GM18508 (cell line): ENCODE measurements at regions not wholly inside any gene's neighbourhood (a gene's known extent, or its start where the extent isn't known, plus 50 kb on each side); places are given as distances from the start of the nearest gene placed in this dataset.
"Not testable (repeated sequence)": the region's sequence is repeated elsewhere in the genome, so short reads cannot be mapped to it uniquely, and the experiment has no call there.

Source experiments
- ATAC-seq: cut with Tn5 transposase; IDR thresholded peaks from one replicate; pipeline ENCODE4 v1.9.1; 2021; ENCODE audit warnings: moderate number of reproducible peaks; ENCODE audit not compliant: insufficient read depth, unreplicated experiment

GRCh38 chrX:13226214-13226613, 93.6 kb downstream of the ATXN3L start:
- ATAC-seq = no peak

DNA sequence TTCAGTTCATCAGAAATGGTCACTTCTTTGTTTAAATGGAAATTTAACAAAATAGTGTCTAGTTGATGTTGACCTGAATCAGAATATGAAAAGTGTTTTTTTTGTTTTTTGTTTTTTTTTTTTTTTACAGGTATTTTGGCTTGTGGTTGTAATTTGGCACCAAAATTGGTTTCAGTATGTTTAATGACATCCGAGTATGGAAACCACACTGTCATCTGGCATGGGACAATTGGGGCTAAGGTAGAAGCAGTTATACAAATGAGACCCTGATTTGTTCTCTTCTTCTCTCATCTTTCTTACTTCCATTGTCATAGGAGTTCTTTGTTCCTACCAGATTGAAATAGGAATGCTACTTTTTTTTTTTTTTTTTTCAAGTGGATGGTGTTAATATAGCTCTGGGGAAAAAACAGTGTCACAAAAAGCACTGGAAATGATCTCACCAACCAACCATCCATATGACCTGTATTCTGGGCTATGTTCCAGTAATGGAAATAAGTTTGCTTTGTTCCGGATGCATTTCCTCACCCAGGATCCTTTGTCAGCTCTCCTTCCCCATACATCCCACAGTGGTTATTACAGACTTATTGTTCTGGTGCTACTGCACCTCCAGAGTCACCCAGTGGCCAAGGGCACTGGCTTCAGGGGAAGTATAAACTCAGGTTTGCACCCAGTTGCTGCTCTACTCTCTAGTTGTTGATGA, 95.8 kb downstream of the ATXN3L start:
- no peak for ATAC-seq

DNA sequence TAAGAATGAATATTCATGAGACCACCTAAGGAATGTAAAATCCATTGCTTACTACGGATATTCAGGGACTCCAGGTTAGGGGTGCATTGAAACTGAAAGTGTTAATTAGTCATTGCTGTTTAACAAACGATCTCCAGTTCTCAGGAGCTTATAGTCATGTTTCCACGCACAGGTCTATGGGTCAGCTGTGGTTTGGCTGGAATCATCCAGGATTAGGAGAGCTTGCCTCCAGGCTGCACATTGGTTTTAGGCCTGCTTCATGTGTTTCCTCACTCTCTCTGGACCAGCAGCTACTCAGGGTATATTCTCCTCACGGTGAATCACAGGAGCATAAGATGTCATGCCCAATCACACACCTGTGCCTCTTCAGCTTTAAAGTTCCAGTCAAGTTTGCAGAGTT, 98.9 kb downstream of the ATXN3L start:
- no peak for ATAC-seq

- ATAC-seq = no peak
Observed at GRCh38 chrX:13219991-13220764, 99.7 kb downstream of the ATXN3L start.

- no peak for ATAC-seq
Observed at GRCh38 chrX:13218758-13219157, 101.1 kb downstream of the ATXN3L start.

DNA sequence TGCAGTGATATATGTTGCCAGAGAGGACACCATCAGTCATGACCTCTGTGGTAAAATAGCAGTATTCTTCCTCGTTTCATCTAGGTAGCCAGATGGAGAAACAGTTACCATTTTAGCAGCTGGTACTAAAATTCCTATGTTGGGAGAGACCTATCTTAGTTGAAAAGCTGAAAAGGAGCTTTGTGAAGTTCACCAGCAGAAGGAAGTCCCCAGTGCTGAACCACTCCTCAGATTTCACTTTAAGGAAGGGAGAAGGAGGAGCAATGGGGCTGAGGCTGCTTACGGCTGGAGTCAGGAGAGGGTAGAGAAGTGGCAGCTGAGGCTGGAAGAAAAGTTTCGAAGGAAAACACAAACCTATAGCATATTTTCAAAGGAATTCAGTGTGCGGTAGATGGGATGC, 103.7 kb downstream of the ATXN3L start:
- ATAC-seq = no peak

- ATAC-seq = no peak
Observed at GRCh38 chrX:13215729-13216128, 104.1 kb downstream of the ATXN3L start.

DNA sequence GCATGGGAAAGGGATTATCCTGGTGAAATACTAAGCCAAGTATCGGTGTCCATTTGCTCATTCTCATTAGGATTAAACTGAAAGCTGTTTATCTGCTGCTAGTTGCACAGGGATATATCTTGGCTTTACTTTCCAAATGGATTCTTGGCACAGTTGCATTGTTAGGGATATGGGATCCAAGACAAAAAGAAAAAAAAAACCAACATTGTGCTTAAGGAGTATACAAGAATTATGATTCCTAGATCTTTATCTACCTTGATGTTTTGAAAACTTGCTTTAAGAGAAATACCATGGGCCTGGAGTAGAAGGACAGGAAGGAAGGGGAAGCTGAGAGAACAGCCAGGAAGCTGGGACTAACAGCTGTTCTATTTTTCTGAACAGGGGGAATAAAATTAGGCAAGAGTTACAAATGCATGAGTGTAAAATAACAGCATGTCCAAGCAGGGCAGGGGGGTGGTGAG, 107.6 kb downstream of the ATXN3L start:
- no peak for ATAC-seq

DNA sequence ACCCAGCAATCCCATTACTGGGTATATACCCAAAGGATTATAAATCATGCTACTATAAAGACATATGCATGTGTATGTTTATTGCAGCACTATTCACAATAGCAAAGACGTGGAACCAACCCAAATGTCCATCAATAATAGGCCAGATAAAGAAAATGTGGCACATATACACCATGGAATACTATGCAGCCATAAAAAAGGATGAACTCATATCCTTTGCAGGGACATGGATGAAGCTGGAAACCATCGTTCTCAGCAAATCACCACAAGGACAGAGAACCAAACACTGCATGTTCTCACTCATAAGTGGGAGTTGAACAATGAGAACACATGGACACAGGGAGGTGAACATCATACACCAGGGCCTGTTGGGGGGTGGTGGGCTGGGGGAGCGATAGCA, 109.7 kb downstream of the ATXN3L start:
- ATAC-seq = not testable (repeated sequence)

DNA sequence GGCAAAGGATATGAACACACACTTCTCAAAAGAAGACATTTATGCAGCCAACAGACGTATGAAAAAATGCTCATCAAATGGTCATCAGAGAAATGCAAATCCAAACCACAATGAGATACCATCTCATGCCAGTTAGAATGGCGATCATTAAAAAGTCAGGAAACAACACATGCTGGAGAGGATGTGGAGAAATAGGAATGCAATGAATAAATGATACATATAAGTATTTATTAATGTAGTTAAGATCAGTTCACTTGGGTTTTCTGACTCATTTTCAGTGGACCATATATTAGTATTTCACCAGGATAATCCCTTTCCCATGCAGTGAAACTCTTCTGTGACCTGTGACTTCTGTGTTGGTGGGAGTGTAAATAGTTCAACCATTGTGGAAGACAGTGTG, 110.1 kb downstream of the ATXN3L start:
- ATAC-seq = not testable (repeated sequence)

DNA sequence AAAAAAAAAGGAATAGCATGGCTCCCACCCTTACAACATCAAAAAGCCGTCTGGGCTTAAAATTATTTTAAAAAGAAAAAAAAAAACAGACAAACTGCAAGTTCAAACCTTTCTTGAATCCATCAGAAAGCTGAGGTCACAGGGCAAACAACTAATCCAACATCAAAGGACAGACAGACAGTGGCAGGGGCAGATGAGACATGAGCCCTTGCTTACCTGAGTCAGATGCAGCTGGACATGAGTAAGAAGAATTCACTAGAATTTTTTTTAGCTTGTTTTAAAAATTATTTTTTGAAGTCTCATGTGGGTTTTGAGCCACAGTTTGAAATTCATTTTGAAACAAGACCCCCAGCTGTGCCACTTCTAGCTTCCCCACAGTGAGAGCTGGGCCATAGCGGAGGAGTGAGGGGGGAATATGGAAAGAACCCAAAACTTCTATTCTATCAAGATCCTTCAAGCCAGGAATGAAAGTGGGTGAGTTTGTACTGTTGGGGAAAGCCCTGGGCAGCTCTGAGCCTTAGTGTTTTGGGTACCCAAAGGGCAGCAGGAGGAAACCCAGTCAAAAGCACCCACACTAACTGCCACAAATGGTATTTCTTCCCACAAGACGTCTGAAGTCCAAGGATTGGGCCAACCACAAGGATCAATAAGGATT, 111.4 kb downstream of the ATXN3L start:
- ATAC-seq = no peak

DNA sequence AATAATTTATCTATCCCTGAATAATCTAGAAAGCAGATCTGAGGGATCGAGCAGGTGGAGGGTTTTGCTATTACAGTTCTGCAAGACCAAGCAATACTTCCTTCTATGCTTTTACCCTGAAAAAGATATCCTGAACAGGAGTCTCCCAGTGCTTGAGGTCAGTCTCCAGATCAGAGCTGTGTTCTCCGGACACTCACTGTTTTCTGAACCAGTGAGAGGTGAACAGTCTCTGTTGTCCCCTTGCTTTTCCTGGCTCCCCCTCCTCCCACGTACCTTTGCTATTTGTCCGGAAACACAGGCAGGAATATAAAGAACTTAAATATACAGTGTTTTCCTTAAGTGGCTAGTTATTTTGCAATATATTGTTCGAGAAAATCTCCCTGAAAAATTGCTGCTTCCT, 116.6 kb downstream of the ATXN3L start:
- no peak for ATAC-seq

- no peak for ATAC-seq
Observed at GRCh38 chrX:13201605-13202219, 118.1 kb downstream of the ATXN3L start.

DNA sequence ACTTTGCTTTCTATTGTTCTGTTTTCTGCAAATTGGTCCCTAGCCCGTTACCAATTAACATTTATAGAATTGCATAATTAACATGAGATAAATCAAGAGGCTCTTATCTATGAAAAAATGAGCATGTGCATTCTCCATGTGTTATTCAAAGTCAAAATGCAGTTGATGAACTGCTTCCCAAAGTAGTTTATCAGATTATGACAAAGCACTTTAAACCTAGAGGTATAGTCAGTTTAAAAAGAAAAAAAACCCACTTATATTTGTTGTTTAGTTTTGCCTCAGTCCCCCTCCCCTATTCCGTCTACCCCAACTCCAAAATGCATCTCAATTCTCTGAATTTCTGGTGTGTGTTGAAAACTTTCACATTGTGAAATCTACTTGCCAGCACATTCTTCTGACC, 119.5 kb downstream of the ATXN3L start:
- ATAC-seq = no peak

GRCh38 chrX:13198762-13199064, 121.1 kb downstream of the ATXN3L start:
- no peak for ATAC-seq

DNA sequence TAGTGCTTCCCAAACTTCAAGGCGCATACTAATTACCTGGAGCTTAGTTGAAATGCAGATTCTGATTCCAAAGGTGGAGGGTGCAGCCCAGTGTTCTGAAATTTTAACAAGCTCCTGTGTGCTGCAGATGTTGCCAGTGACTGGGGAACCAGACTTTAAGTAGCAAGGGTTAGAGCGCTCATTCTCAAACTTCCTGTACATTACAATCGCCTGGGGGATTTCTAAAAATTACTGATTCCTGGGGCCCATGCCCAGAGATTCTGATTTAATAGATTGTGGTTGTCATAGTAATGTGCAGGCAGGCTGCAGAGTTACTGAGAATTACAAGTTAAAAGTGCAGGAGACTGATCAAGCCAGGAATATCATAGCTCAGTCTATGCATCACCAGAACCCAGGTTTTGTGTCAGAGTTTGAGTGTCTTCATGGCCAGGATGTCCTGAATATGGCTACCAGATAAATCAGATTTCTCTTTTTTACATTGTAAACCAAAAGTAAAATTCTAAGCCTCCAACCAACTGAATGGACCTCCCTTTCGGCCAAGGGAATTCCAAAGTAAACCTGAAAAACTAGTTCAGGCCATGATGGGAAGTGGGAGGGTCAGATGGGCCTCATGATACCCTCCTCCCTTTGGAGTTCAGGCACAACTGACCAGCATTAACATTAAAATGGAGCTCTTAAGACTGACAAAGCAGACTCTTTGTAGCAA, 121.6 kb downstream of the ATXN3L start:
- ATAC-seq = no peak

- no peak for ATAC-seq
Observed at GRCh38 chrX:13196782-13197181, 123.1 kb downstream of the ATXN3L start.

GRCh38 chrX:13195340-13195739, 124.5 kb downstream of the ATXN3L start:
- no peak for ATAC-seq

GRCh38 chrX:13194291-13195103, 125.4 kb downstream of the ATXN3L start:
- no peak for ATAC-seq

GRCh38 chrX:13190051-13190450, 129.8 kb downstream of the ATXN3L start:
- no peak for ATAC-seq
